Neural crest cell (in vitro differentiated cells): ENCODE measurements at regions not wholly inside any gene's neighbourhood (a gene's known extent, or its start where the extent isn't known, plus 50 kb on each side); places are given as distances from the start of the nearest gene placed in this dataset.
"Not testable (repeated sequence)": the region's sequence is repeated elsewhere in the genome, so short reads cannot be mapped to it uniquely, and the experiment has no call there.

ENCODE experiments used
- DNase-seq: peaks from one replicate; pipeline ENCODE4 v3.0.0; 2021; ENCODE audit warnings: low read depth, mixed read lengths, low spot score
- H3K27ac Mint-ChIP-seq: one replicate; pipeline ENCODE4 v1.8.0; 2021; ENCODE audit warnings: mild to moderate bottlenecking, mixed read lengths; ENCODE audit not compliant: unreplicated experiment
- H3K27me3 Mint-ChIP-seq: 2 replicates; pipeline ENCODE4 v1.8.0; 2021; ENCODE audit warnings: low read depth, mild to moderate bottlenecking, mixed read lengths
- H3K36me3 Mint-ChIP-seq: 2 replicates; pipeline ENCODE4 v1.8.0; 2021; ENCODE audit warnings: low read depth, mild to moderate bottlenecking, mixed read lengths
- H3K4me1 Mint-ChIP-seq: 2 replicates; pipeline ENCODE4 v1.8.0; 2021; ENCODE audit warnings: mixed read lengths
- H3K4me3 Mint-ChIP-seq: one replicate; pipeline ENCODE4 v1.8.0; 2021; ENCODE audit warnings: mild to moderate bottlenecking, mixed read lengths
- H3K9me3 Mint-ChIP-seq: 2 replicates; pipeline ENCODE4 v1.8.0; 2021; ENCODE audit warnings: mixed read lengths
- CTCF ChIP-seq: fragments of 200-600 bp; sonication (generic); conservative IDR thresholded peaks from 2 replicates; pipeline ENCODE4 v1.5.0; 2021; ENCODE audit warnings: antibody characterized with exemption, mild to moderate bottlenecking

GRCh38 chr14:37865719-37866549, 270.5 kb downstream of the TTC6 start:
- no peaks in the 10 kb centered on the region for H3K27me3 Mint-ChIP-seq
- no peaks in the 10 kb centered on the region for H3K36me3 Mint-ChIP-seq
- no peak for DNase-seq
- H3K4me1 Mint-ChIP-seq = no peaks in the 10 kb centered on the region
- no peak for TF ChIP-seq CTCF
- no peak overlapping the region for H3K4me3 Mint-ChIP-seq
- H3K27ac Mint-ChIP-seq = no peak overlapping the region
- peaks cover 2% of the 10 kb centered on the region for H3K9me3 Mint-ChIP-seq

GRCh38 chr14:37869633-37870032, 274.2 kb downstream of the TTC6 start:
- no peak for DNase-seq
- TF ChIP-seq CTCF = no peak
- Mint-ChIP-seq H3K27ac (no peak overlapping the region), H3K9me3 (peaks cover 5% of the 10 kb centered on the region), H3K27me3 (no peaks in the 10 kb centered on the region), H3K36me3 (no peaks in the 10 kb centered on the region), H3K4me1 (peaks cover 4% of the 10 kb centered on the region), H3K4me3 (no peak overlapping the region)

- no peak overlapping the region for H3K4me3 Mint-ChIP-seq
- no peak for TF ChIP-seq CTCF
- peaks cover 3% of the 10 kb centered on the region for H3K27me3 Mint-ChIP-seq
- no peak overlapping the region for H3K27ac Mint-ChIP-seq
- H3K4me1 Mint-ChIP-seq = peaks cover 9% of the 10 kb centered on the region
- DNase-seq = no peak
- no peaks in the 10 kb centered on the region for H3K36me3 Mint-ChIP-seq
- peaks cover 5% of the 10 kb centered on the region for H3K9me3 Mint-ChIP-seq
Measured at GRCh38 chr14:37870170-37870569, 274.7 kb downstream of the TTC6 start.

- H3K27ac Mint-ChIP-seq = no peak overlapping the region
- peaks cover 5% of the 10 kb centered on the region for H3K9me3 Mint-ChIP-seq
- H3K27me3 Mint-ChIP-seq = peaks cover 5% of the 10 kb centered on the region
- DNase-seq = no peak
- no peaks in the 10 kb centered on the region for H3K36me3 Mint-ChIP-seq
- peaks cover 9% of the 10 kb centered on the region for H3K4me1 Mint-ChIP-seq
- no peak overlapping the region for H3K4me3 Mint-ChIP-seq
- no peak for TF ChIP-seq CTCF
Measured at GRCh38 chr14:37870632-37871346, 275.4 kb downstream of the TTC6 start.

- not testable (repeated sequence) for H3K36me3 Mint-ChIP-seq, DNase-seq, H3K27ac Mint-ChIP-seq, H3K9me3 Mint-ChIP-seq, H3K4me3 Mint-ChIP-seq, H3K4me1 Mint-ChIP-seq
- peaks cover 26% of the 10 kb centered on the region for H3K27me3 Mint-ChIP-seq
Measured at GRCh38 chr14:37874065-37874428, 278.6 kb downstream of the TTC6 start.
